HG02852 (cell line): ENCODE measurements at regions not wholly inside any gene's neighbourhood (a gene's known extent, or its start where the extent isn't known, plus 50 kb on each side); places are given as distances from the start of the nearest gene placed in this dataset.

ENCODE experiments used
- ATAC-seq: cut with Tn5 transposase; IDR thresholded peaks from one replicate; pipeline ENCODE4 v1.9.1; 2021; ENCODE audit warnings: mild to moderate bottlenecking, moderate library complexity; ENCODE audit not compliant: unreplicated experiment

DNA sequence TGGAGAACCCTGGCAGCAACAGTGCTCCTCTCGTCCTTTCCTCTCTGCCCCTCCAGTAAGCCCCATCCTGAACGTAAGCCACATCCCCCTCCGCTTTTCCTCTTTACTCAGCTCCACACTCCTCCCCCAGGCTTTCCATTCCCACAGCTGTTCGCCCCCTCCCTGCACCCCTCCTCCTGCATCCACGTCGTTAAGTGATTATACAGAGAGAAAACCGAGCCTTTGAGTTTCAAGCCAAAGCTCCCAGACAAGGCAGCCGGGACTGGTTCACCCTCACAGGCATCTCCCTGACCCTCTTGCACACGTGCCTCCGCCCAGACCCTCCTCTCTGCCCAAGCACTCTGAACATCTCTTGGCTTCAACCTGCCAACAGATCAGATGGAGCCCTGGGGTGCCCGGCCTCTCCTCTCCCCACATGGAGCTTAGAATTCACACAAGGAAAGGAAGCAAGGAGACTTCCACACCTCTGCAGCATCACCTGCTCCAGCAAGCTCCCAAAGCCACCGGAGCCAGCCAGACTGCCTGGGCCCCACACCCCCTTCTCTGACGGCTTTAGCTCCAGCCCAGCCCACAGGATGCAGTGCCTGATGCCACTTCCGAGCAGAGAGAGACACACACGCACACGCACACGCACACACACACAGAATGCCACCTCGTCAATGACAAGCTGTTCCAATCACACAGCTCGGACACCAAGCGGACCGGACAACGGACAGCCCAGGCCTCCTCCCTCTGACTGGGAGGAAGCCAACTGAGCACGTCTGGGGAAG, 99.9 kb upstream of the CCL2 start:
- no peak for ATAC-seq

DNA sequence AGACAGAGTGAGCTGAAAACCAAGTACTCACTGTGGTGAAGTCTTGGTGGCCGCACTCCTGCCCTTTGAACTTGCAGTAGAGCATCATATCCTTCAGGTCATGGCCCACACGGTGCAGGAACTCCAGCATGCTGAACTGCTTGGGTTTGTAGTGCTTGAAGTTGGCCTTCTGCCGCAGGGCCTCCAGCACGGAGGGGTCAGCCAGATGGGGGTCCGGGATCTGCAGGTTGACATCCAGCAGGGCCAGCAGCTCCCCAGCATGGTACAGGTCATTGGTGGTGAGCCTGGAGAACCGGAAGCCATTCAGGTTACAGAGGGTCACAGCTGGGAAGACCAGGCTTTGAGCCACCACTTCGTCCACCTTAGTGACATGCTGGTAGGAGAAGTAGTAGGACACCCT, 99.1 kb upstream of the CCL2 start:
- no peak for ATAC-seq

DNA sequence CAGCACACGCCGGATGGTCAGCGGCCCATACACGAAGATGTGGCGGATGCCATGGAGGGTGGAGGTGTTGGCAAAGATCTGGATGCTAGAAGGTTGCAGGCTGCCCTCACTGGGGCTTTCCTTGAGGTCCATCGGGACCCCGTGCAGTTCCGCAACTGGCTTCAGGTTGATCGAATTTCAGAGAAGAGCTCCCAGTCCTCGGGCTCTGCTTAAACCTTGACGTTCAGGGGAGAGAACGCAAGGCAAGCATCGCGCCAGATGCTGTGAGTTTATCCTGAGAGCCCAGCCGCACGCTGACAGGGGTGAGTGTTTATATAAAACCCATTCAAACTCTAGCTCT, 98.7 kb upstream of the CCL2 start:
- no peak for ATAC-seq

DNA sequence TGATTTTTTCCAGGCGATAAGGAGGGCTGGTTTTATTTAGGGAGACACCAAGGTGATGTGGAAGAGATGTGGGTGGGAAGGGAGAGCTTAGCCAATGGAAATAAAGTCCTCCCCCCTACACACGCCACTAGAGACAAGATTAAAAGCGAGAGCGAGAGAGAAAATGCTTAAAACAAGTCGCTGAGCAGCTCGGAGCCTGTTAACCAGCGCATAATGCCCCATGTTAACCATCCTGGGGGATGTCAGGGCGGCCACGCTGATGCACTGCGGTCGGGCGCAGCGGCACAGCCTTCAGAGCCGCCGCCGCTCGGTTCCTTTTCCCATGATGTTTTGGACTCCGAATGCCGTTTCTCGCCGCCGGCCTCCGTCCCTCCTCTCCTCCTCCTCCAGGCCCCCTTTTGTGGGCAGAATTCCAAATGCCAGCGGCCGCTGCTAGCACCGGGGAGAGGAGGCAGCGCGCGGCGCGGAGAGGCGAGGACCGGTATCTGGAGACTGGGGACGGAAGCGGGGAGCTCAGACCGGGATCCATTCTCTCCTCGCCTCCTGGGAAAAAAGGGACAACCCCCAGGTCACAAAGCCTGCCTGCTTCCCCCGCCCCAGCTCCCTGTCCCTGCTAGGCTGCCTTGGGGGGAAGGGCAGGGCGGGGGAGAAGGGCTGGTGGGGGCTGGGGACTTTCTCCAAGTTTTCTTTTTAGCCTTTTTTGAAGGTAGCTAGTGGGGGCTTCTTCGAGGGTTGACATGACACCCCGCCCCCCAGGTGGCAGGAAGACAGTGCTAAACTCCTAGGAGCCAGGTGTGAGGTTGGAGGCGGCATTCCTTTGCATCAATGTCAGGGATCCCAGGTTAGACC, 98.1 kb upstream of the CCL2 start:
- no peak for ATAC-seq

DNA sequence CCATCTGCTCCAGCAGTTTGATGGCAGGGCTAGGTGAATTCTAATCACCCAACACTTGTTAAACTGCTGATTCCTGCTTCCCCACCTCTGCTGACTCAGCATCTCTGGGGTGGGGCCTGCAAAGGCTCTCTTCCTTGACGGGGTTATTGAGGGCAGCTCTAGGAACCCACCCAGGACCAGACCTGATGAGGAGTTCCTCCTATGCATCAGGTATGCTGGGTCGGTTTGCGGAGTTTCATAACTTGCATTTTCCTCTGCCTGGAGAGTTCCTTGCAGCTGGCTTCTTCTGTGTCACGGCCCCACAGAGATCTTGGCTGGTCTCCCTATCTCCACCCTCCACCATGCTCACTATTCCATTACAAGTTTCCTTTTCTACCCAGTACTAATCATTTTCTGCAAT, 93.4 kb upstream of the CCL2 start:
- ATAC-seq: no peak

DNA sequence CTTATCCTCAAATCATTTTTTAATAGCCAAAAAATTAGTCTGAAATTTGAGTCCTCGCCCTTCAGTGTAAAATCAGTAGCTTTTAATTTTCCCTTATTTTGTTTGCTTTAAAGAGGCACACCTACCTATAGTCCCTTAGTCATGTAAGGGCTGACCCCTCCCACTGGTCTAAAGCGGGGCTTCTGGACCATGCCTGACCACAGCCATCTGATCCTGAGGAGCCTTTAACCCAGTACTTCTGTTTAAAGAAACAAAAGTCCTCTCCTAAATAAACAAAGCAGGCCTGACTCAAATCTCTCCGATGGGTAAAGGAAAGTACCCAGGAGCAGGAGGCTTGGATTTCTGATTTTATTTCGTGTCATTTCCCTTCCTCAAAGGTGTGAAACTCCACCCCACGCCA, 92.0 kb upstream of the CCL2 start:
- ATAC-seq: no peak

DNA sequence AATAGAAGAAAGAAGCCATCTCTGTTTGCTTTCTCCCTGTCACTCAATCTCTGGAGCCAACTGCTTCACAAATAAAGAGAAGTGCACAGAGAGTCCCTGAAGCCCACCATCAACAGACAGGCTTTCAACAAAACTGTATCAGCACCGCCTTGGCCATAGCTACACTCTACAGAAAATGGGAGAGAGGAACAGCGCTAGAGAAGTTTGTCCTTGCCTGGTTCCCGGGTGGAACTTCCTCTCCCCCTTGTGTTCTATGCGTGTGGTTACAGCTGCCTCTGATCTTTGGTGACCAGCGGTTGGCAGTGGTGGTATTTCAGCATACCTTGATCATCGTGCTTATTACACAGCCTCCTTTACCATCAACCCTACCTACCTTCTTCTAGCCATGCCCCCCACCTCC, 91.4 kb upstream of the CCL2 start:
- ATAC-seq: no peak

DNA sequence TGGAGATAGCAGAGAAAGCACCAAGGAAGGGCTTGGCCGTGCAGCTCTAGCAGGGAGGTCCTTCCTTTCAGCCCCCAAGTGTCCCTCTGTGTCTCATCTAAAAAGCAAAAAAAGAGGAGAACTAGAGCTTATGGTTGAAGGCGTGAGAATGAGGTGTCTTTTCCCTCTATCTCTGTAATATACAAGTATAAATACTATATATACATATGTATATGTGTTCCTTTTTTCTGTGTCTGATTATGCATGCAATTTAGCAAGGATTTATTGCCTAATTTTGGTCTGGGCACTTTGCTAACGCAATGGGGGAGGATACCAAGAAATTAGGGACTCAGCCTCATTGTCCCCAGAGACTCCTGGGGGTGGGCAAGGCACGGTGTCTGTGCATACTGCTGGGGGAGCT, 90.2 kb upstream of the CCL2 start:
- no peak for ATAC-seq

DNA sequence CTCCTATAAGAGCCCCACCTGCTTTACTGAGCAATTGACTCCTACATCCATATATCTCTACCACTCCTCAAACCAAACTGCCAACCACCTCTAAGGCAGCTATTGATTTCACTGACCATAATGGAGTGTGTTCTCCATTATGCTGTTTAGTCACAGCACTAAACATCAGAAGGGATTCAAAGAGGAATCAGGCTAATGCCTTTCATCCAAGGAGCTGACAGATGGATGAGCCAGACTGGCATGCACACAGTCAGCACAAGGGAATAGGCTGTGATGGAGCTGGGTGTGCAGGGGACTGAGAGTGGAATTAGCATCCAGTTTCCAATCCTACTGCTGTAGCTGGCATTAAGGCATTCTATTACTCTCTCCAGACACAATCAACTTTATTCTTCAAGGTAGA, 88.7 kb upstream of the CCL2 start:
- no peak for ATAC-seq

DNA sequence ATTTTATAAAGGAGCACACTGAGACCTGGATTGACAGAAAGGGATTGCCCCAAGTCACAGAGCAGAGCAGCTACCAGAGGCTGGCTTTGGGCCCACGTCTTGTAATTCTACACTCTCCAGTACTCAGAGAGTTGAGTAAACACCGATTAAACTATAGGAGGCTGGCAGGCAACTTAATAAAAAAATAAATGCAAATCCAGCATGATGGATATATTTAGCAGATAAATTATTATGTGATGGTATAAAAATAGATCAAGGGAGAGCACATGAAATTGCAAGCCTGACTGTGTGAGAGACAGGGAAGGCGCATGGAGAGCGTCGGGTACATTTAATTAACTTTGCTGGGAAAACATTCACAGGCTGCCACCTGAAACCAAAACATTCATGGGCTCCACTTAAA, 87.7 kb upstream of the CCL2 start:
- no peak for ATAC-seq

DNA sequence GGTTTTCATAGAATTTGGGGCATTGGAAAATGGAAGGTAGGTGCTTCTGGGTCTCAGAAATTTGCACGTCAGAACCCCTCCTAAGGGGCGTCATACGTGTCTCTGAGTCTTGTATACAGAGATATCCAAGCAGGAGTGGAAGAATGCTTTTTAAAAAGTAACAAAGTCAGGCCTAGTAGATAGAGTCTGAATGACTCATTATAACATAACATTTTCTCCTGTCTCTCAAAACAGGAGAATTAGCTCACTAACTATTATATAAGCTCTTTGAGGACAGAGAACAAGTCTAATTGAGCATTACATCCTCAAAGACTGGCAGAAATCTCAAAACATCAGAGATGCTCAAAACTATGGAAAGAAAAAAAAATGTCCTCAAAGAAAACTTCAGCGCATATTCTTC, 86.1 kb upstream of the CCL2 start:
- ATAC-seq: no peak

DNA sequence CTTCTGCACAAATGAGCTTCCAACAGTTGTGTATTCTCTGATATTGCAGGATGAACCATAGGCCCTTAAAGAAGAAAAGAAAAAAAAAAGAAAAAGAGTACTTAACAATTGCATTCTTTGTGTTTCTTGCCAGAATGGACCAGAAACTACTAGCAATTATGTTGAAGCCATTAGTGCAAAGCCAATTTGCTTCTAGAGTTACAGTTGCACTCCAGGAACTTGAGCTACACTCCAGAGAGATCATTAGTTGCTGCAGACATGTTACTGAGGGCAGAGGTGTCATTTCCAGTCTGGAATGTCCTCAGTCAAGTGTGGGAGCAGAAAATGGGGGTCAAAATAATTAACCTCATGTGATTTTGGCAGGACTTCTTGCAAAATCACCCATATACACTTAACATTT, 85.6 kb upstream of the CCL2 start:
- no peak for ATAC-seq

DNA sequence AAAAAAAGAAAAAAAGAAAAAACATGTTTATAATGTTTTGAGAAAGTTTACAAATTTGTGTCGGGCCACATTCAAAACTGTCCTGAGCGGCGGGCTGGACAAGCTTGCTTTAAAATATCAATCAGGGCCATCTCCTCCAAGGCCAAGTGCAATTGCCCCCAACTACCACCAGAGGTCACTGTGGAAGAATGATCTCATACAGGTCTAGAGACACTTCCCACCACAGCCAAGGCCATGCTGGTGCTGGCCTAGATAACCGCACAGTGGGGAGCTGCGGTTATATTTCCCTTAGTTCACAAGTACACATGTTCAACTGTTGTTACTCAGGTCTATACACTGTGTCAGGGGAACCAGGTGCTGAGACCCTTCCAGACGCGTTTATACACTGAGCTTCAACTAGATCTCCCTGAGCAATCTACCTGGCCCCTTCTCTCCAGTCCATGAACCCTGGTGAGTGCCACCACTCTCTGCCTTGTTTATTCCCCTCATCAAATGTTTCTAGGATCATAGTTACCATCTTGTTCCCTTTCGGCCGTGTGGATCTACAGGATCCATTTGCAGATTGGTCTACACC, 83.8 kb upstream of the CCL2 start:
- no peak for ATAC-seq

DNA sequence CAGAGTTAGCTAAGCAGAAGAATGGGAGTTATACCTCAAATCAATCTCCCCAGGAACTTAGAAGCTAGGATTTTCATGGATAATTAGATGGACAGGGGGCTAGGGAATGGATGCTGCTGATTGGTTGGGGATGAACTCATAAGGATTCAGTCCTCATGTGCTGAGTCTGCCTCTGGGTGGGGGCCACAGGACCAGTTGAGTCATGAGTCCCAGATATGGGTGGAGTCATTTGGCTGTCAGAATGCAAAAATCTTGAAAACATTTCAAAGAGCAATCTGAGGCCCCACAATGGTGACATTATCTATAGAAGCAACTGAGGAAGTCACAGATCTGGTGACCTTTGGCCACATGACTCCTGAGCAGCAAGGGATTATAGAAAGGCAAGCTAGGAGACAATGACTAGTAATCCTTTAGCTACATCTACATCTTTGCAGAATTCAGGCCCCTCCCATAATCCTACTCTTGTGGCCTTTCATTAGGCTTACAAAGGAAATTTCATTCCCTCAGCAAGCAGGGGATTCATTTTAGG, 82.6 kb upstream of the CCL2 start:
- no peak for ATAC-seq

DNA sequence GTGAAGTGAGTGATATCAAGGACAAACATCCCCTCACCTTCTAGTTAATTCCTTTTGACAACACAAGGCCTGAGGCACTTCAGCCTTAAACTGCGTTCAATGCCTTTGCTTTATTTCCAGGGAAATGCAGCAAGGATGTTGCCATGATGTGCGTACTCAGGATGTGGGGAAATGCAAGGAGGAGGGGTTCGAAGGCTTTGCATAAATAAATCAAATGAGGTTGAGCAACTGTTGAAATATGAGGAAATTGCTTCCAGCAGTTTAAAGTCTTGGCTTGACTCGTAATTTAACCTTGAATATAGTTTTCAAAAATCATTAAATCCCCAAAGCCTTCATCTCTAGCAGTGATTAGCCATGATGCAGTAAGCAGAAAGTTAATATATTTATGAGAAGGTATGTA, 81.8 kb upstream of the CCL2 start:
- no peak for ATAC-seq

DNA sequence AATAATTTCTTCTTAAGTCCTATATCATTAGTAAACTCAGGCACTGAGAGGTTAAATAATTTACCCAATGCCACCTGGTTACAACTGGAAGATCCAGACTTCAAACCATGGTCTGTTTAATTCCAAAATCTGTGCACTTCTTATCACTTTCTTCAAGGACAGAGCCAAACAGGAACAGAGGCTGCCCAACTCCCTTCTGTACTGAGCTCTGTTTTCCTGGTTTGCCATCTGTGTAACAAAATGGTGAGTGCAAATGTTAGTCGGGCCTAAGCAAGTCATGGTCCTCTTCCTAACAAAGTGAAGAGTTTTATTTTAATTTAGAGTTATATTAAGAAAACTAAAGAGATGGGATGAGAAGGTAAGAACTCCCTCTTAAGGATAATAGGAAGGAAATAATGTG, 80.6 kb upstream of the CCL2 start:
- ATAC-seq: no peak

DNA sequence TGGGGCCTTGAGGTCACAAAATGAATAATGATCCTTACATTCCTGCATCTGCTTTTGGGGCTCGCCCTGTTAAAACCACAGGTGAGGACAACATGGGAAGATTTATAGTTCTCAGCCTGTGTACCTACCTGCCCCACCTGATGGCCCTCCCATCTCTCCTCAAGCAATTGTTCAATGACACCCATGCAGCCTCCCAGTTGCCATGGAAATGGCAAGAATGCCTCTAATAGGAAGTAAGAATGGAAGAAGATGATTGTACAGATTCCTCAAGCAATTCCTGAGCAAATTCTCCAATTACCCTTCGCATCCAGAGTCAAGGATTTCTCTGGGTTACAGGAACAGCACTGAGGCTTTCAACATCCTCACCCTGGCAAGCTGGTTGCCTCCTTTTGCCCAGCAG, 78.6 kb upstream of the CCL2 start:
- no peak for ATAC-seq

DNA sequence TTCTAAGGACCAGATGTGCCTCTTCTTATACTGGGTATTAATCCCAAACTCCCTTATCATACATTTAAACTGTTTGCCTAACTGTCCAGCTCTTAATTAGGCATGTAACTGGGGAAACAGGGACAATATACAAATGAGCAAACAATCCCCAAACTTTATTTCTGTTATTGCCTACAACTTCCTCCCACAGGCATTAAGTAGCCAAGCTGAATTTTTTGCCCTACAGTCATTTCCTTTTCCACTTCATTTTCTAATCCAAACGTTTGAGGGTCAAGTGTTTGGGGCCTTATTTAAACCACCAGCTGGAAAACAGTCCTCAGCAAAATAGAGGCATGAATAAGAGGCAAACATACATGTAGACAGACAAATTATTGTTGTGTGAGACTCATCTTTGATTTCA, 77.4 kb upstream of the CCL2 start:
- ATAC-seq: no peak

DNA sequence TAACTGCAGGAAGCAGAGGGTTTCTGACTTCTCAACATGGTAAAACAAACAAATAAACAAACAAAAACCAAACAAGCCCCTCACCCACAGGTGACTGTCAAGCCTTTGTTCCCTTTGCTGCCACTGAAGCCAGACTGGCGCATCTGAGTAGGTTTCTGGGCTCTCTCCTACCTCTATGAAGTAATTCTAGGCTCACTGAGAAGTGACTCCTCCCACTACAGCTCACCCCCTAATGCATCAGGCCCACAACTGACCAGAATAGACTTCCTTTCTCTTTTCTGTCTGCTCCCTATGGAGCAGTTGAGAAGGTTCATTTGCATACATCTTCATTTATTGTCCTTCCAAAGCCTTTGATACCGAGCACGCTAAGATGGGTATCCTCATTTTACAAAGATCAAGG, 77.0 kb upstream of the CCL2 start:
- no peak for ATAC-seq

DNA sequence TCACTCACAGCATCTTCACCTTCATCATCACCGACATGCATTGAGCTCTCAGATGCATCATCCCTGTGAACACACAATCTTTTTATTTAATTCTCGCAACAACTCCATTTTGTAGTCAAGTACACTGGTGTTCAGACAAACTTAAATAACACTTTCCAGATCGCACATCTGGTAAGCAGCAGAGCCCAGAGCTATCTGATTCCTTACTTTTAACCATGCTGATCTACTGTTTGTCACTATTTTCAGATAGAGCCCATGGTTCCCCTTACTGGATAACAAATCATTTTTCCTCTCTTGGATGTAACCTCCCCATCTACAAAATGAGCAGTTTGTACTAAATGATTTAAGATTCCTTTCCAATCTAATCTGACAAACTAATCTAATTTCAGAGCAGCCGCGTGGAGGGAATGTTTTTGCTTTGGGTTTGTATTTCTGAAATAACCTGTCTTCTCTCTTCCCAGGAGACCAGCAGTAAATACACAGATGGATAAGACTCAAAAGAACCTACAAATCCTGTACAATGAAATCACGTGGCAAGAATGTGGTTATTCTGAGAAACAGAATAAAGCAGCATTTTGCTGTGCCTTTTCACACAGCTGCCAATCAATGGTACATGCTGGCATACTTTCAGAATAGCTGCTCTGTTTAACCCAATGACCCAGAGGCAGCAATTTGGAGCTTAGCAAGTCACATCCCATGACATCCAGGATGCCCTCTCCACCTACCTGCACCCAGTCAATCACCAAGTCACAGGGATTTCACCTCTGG, 72.9 kb upstream of the CCL2 start:
- ATAC-seq: no peak

DNA sequence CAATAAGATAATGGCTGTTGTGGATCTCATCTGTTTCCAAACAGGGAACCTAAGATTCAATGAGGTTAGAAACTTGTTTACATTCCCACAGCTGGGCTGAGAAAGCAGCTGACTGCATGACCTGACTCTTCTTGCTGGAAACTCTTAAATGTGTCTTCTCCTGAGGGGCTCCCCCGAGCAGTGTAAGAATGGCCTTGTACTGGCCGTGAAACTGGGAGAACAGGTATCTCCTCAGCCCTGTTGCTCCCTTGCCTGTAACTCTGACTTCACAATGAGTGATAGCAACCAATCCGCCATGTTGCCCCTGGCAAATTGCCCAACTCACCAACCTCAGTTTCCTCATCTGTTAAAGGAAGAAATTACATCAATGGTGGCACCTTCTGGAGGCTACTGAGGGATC, 59.1 kb upstream of the CCL2 start:
- no peak for ATAC-seq
